ENCODE measurements at regions not wholly inside any gene's neighbourhood (a gene's known extent, or its start where the extent isn't known, plus 50 kb on each side); places are given as distances from the start of the nearest gene placed in this dataset.

DNA sequence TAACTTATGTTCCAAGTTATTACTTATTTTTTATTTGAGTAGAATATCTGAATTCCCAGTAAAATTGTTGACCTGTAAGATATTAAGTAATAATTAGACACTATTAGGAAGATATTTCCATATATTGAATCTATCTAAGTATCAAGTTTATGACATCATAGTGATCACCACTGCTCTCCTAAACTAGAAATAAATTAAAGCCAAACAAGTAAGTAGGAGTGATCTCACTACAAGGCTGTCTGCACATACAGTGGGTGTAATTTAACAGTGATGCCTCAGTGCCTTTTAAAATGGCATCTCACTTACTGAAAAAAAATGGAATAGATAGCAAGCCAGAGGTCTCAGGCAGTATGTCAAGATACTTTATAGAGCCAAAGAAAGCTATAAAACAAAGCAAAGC, 789.6 kb downstream of the KCTD16 start:
- intact Hi-C loops (cut with micrococcal nuclease) (no loop called here), in situ Hi-C loops (cut with MboI) (no loop called here)
- H3K4me1 ChIP-seq (replicated peaks in 1 of 2; ENCODE audit: control insufficient read depth in 2 of 2, insufficient read depth in 2 of 2, low read length in 2 of 2), result no peaks in the 10 kb centered on the region
- H3K27ac ChIP-seq (ENCODE audit: extremely low read depth, low read depth, low read length), result no peak overlapping the region
- H3K27me3 ChIP-seq (ENCODE audit: control insufficient read depth in 2 of 2, insufficient read depth in 2 of 2, low read length in 2 of 2), result no peaks in the 10 kb centered on the region
- POLR2A ChIA-PET, result no interaction called here
- ATAC-seq (no peak), DNase-seq (ENCODE audit: extremely low read depth in 1 of 4, low spot score in 3 of 4) (no peak), FAIRE-seq (no peak)
- no peaks in the 10 kb centered on the region for H3K79me2 ChIP-seq (ENCODE audit: control insufficient read depth, insufficient read depth, low read length)
- no TSS peak for BruUV-seq (replicated peaks)
- no peak overlapping the region for H3K4me3 ChIP-seq
- no peak overlapping the region for H3K9ac ChIP-seq (ENCODE audit: insufficient read depth in 1 of 2, low read depth in 2 of 2, low read length in 2 of 2)
- H3K36me3 ChIP-seq (ENCODE audit: control insufficient read depth, insufficient read depth, low read length), result no peaks in the 10 kb centered on the region
- TF ChIP-seq, protein P1, sequence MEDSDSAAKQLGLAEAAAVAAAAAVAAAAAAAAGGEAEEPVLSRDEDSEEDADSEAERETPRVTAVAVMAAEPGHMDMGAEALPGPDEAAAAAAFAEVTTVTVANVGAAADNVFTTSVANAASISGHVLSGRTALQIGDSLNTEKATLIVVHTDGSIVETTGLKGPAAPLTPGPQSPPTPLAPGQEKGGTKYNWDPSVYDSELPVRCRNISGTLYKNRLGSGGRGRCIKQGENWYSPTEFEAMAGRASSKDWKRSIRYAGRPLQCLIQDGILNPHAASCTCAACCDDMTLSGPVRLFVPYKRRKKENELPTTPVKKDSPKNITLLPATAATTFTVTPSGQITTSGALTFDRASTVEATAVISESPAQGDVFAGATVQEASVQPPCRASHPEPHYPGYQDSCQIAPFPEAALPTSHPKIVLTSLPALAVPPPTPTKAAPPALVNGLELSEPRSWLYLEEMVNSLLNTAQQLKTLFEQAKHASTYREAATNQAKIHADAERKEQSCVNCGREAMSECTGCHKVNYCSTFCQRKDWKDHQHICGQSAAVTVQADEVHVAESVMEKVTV (CRISPR knock-in tag; IDR thresholded peaks at IDR 0.05), result no peak
- TF ChIP-seq, protein P2, sequence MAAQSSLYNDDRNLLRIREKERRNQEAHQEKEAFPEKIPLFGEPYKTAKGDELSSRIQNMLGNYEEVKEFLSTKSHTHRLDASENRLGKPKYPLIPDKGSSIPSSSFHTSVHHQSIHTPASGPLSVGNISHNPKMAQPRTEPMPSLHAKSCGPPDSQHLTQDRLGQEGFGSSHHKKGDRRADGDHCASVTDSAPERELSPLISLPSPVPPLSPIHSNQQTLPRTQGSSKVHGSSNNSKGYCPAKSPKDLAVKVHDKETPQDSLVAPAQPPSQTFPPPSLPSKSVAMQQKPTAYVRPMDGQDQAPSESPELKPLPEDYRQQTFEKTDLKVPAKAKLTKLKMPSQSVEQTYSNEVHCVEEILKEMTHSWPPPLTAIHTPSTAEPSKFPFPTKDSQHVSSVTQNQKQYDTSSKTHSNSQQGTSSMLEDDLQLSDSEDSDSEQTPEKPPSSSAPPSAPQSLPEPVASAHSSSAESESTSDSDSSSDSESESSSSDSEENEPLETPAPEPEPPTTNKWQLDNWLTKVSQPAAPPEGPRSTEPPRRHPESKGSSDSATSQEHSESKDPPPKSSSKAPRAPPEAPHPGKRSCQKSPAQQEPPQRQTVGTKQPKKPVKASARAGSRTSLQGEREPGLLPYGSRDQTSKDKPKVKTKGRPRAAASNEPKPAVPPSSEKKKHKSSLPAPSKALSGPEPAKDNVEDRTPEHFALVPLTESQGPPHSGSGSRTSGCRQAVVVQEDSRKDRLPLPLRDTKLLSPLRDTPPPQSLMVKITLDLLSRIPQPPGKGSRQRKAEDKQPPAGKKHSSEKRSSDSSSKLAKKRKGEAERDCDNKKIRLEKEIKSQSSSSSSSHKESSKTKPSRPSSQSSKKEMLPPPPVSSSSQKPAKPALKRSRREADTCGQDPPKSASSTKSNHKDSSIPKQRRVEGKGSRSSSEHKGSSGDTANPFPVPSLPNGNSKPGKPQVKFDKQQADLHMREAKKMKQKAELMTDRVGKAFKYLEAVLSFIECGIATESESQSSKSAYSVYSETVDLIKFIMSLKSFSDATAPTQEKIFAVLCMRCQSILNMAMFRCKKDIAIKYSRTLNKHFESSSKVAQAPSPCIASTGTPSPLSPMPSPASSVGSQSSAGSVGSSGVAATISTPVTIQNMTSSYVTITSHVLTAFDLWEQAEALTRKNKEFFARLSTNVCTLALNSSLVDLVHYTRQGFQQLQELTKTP (IDR thresholded peaks at IDR 0.05; ENCODE audit: low read depth in 1 of 2, partially characterized antibody in 2 of 2), result no peak
- TF ChIP-seq ZNF79 (CRISPR knock-in tag; IDR thresholded peaks at IDR 0.05; ENCODE audit: low read depth) (no peak), MTA1 (IDR thresholded peaks at IDR 0.05; ENCODE audit: borderline replicate concordance) (no peak), MTA3 (IDR thresholded peaks at IDR 0.05; ENCODE audit: borderline replicate concordance) (no peak), NR2C2 (CRISPR knock-in tag; IDR thresholded peaks at IDR 0.05) (no peak), NR2C2 (tag; IDR thresholded peaks at IDR 0.05) (no peak), ZNF431 (CRISPR knock-in tag; IDR thresholded peaks at IDR 0.05) (no peak), BDP1 (IDR thresholded peaks at IDR 0.05; ENCODE audit: insufficient read depth, insufficient read length) (no peak), SAP30 (IDR thresholded peaks at IDR 0.05; ENCODE audit: borderline replicate concordance, insufficient read depth, low read depth, low read length, poor library complexity, severe bottlenecking) (no peak), MAZ (CRISPR knock-in tag; conservative IDR thresholded peaks at IDR 0.05 in 1 of 2, IDR thresholded peaks at IDR 0.05 in 1 of 2) (no peak), BMI1 (IDR thresholded peaks at IDR 0.05; ENCODE audit: low read length) (no peak), ERF (CRISPR knock-in tag; IDR thresholded peaks at IDR 0.05) (no peak), RCOR1 (IDR thresholded peaks at IDR 0.05; ENCODE audit: borderline replicate concordance in 1 of 2, low read depth in 2 of 2, low read length in 2 of 2) (no peak), ZNF41 (CRISPR knock-in tag; conservative IDR thresholded peaks at IDR 0.05) (no peak), MCM2 (IDR thresholded peaks at IDR 0.05; ENCODE audit: low read depth) (no peak)
- TF ChIP-seq, protein P3, sequence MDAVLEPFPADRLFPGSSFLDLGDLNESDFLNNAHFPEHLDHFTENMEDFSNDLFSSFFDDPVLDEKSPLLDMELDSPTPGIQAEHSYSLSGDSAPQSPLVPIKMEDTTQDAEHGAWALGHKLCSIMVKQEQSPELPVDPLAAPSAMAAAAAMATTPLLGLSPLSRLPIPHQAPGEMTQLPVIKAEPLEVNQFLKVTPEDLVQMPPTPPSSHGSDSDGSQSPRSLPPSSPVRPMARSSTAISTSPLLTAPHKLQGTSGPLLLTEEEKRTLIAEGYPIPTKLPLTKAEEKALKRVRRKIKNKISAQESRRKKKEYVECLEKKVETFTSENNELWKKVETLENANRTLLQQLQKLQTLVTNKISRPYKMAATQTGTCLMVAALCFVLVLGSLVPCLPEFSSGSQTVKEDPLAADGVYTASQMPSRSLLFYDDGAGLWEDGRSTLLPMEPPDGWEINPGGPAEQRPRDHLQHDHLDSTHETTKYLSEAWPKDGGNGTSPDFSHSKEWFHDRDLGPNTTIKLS (IDR thresholded peaks at IDR 0.05; ENCODE audit: borderline replicate concordance, low read depth), result no peak
- no peak overlapping the region for H2AFZ ChIP-seq (ENCODE audit: low read depth, low read length)
- H4K20me1 ChIP-seq (replicated peaks; ENCODE audit: control insufficient read depth, insufficient read depth, low read length), result no peaks in the 10 kb centered on the region
- H3K9me3 ChIP-seq (replicated peaks; ENCODE audit: control insufficient read depth, insufficient read depth, low read depth, low read length), result no peaks in the 10 kb centered on the region; the same call in 1 of the 2 replicates
- CTCF ChIA-PET (ENCODE audit: low intra/inter-chr PET ratio), result no interaction called here
- H3K4me2 ChIP-seq (ENCODE audit: insufficient read depth, low read length), result no peak overlapping the region
- H3K9me1 ChIP-seq (ENCODE audit: control insufficient read depth, insufficient read depth, low read length), result no peaks in the 10 kb centered on the region

Measured in K562 (cell line).